ENCODE measurements at regions not wholly inside any gene's neighbourhood (a gene's known extent, or its start where the extent isn't known, plus 50 kb on each side); places are given as distances from the start of the nearest gene placed in this dataset.

GRCh38 chr11:79742176-79742575 lies 301.3 kb upstream of the TENM4 start:
- CTCF ChIA-PET = no interaction called here
- H3K36me3 Mint-ChIP-seq (ENCODE audit: low read depth) = no peaks in the 10 kb centered on the region
- Histone ChIP-seq H3K4me3 (ENCODE audit: low read length) (no peak overlapping the region), H3K27ac (ENCODE audit: low read depth in 1 of 2, low read length in 2 of 2) (no peak overlapping the region), H3K27me3 (ENCODE audit: control insufficient read depth in 1 of 2, insufficient read depth in 2 of 2, low read length in 2 of 2) (no peaks in the 10 kb centered on the region), H3K36me3 (ENCODE audit: insufficient read depth, low read length) (no peaks in the 10 kb centered on the region), H3K9me3 (ENCODE audit: control insufficient read depth in 1 of 2, insufficient read depth in 1 of 2, low read length in 2 of 2) (peaks cover 0 to 3% of the 10 kb centered on the region in 2 experiments), H3K4me1 (ENCODE audit: insufficient read depth, low read length) (no peaks in the 10 kb centered on the region)
- no peak overlapping the region for H3K4me3 Mint-ChIP-seq
- H3K4me1 Mint-ChIP-seq (ENCODE audit: low read depth) = no peaks in the 10 kb centered on the region
- POLR2A ChIA-PET = no interaction called here
- ATAC-seq (ENCODE audit: poor library complexity) (no peak), DNase-seq (no peak)
- intact Hi-C loops (cut with DNase I, micrococcal nuclease) = no loop called here
- peaks cover 8% of the 10 kb centered on the region for H3K9me3 Mint-ChIP-seq
- H3K27me3 Mint-ChIP-seq = no peaks in the 10 kb centered on the region
- H3K27ac Mint-ChIP-seq = no peak overlapping the region
- no peak for TF ChIP-seq CTCF (IDR thresholded peaks at IDR 0.05)

DNA sequence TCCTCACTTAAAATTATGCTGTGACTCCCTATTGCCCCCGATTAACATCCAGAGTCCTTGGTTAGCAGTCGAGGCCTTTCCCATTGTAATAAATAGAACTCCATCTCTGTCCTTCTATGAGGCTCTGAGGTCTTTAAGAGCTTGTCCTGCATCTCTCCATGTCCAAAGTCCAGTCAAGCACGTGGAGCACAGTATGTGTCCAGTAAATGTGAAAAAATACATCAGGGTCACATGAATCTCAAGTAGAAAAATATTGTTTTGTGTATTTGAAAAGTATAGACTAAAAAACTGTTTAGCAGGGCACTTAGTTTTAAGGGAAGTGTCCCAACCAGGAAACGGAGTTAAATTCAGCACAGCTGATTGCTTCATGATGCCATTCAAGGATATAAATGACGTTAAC lies 298.8 kb upstream of the TENM4 start:
- Histone ChIP-seq H3K36me3 (ENCODE audit: insufficient read depth, low read length) (no peaks in the 10 kb centered on the region), H3K4me3 (ENCODE audit: low read length) (no peak overlapping the region), H3K27ac (ENCODE audit: low read depth in 1 of 2, low read length in 2 of 2) (no peak overlapping the region), H3K4me1 (ENCODE audit: insufficient read depth, low read length) (no peaks in the 10 kb centered on the region), H3K27me3 (ENCODE audit: control insufficient read depth in 1 of 2, insufficient read depth in 2 of 2, low read length in 2 of 2) (no peaks in the 10 kb centered on the region), H3K9me3 (ENCODE audit: control insufficient read depth in 1 of 2, insufficient read depth in 1 of 2, low read length in 2 of 2) (peaks cover 0 to 7% of the 10 kb centered on the region in 2 experiments)
- DNase-seq (no peak), ATAC-seq (ENCODE audit: poor library complexity) (no peak)
- TF ChIP-seq CTCF (IDR thresholded peaks at IDR 0.05) = no peak
- Mint-ChIP-seq H3K4me3 (no peak overlapping the region), H3K9me3 (peaks cover 8% of the 10 kb centered on the region), H3K27me3 (no peaks in the 10 kb centered on the region), H3K36me3 (ENCODE audit: low read depth) (no peaks in the 10 kb centered on the region), H3K27ac (no peak overlapping the region), H3K4me1 (ENCODE audit: low read depth) (no peaks in the 10 kb centered on the region)
- ChIA-PET CTCF (no interaction called here), POLR2A (no interaction called here)
- intact Hi-C loops (cut with DNase I, micrococcal nuclease) = no loop called here

- ChIA-PET POLR2A (no interaction called here), CTCF (no interaction called here)
- DNase-seq (no peak), ATAC-seq (ENCODE audit: poor library complexity) (no peak)
- no peaks in the 10 kb centered on the region for H3K4me1 Mint-ChIP-seq (ENCODE audit: low read depth)
- Histone ChIP-seq H3K27me3 (ENCODE audit: control insufficient read depth in 1 of 2, insufficient read depth in 2 of 2, low read length in 2 of 2) (no peaks in the 10 kb centered on the region), H3K36me3 (ENCODE audit: insufficient read depth, low read length) (no peaks in the 10 kb centered on the region), H3K4me3 (ENCODE audit: low read length) (no peak overlapping the region), H3K9me3 (ENCODE audit: control insufficient read depth in 1 of 2, insufficient read depth in 1 of 2, low read length in 2 of 2) (peaks cover 0 to 18% of the 10 kb centered on the region in 2 experiments), H3K4me1 (ENCODE audit: insufficient read depth, low read length) (no peaks in the 10 kb centered on the region), H3K27ac (ENCODE audit: low read depth in 1 of 2, low read length in 2 of 2) (no peak overlapping the region)
- H3K36me3 Mint-ChIP-seq (ENCODE audit: low read depth) = no peaks in the 10 kb centered on the region
- no peak overlapping the region for H3K4me3 Mint-ChIP-seq
- TF ChIP-seq CTCF (IDR thresholded peaks at IDR 0.05) = no peak
- H3K9me3 Mint-ChIP-seq = peaks cover 11% of the 10 kb centered on the region
- H3K27ac Mint-ChIP-seq = no peak overlapping the region
- H3K27me3 Mint-ChIP-seq = no peaks in the 10 kb centered on the region
- intact Hi-C loops (cut with DNase I, micrococcal nuclease) = no loop called here
These were observed 286.4 kb upstream of the TENM4 start for GRCh38 chr11:79727221-79727620.

Data from CD4-positive, alpha-beta T cell (primary cell).